ENCODE measurements at regions not wholly inside any gene's neighbourhood (a gene's known extent, or its start where the extent isn't known, plus 50 kb on each side); places are given as distances from the start of the nearest gene placed in this dataset.
A peak's percentile ranks its signal among the peaks of the same experiment; 100 is the strongest.

GRCh38 chr13:63044589-63045313 is 1629.1 kb upstream of the PCDH20 start:
- Histone ChIP-seq H3K9ac (ENCODE audit: control insufficient read depth, insufficient read depth, low read length) (no peak overlapping the region), H3K4me1 (ENCODE audit: control insufficient read depth, insufficient read depth, low read length) (no peaks in the 10 kb centered on the region), H3K4me3 (no peak overlapping the region), H3K9me3 (replicated peaks; ENCODE audit: control insufficient read depth, insufficient read depth, low read length) (no peaks in the 10 kb centered on the region), H3K4me2 (ENCODE audit: control insufficient read depth, insufficient read depth) (no peak overlapping the region), H4K20me1 (ENCODE audit: control insufficient read depth, insufficient read depth) (no peaks in the 10 kb centered on the region), H3K79me2 (ENCODE audit: control insufficient read depth, insufficient read depth, low read length) (no peaks in the 10 kb centered on the region), H3K36me3 (ENCODE audit: control insufficient read depth in 2 of 2, insufficient read depth in 2 of 2, low read length in 1 of 2) (no peaks in the 10 kb centered on the region), H2AFZ (ENCODE audit: control insufficient read depth, low read depth, low read length) (no peak overlapping the region), H3K27me3 (replicated peaks in 1 of 2; ENCODE audit: control insufficient read depth in 2 of 2, insufficient read depth in 2 of 2, low read length in 1 of 2) (no peaks in the 10 kb centered on the region), H3K27ac (ENCODE audit: control insufficient read depth, insufficient read depth) (no peak overlapping the region)
- ChIA-PET SMC1A (ENCODE audit: uncharacterized antibody, unreplicated experiment) (no interaction called here), CTCF (no interaction called here), POLR2A (no interaction called here), RAD21 (ENCODE audit: unreplicated experiment) (no interaction called here)
- FAIRE-seq (no peak), ATAC-seq (peak; percentile 25; the same call in 2 of the 3 replicates), DNase-seq (ENCODE audit: low read depth, low spot score) (no peak)
- no peak for TF ChIP-seq CTCF (IDR thresholded peaks at IDR 0.05 in 2 of 3, conservative IDR thresholded peaks at IDR 0.05 in 1 of 3; ENCODE audit: control insufficient read depth in 2 of 3, extremely low read depth in 1 of 3, insufficient read depth in 1 of 3, low read depth in 3 of 3, low read length in 3 of 3)
- TF ChIP-seq SMAD1 (IDR thresholded peaks at IDR 0.05; ENCODE audit: low read depth, partially characterized antibody) = no peak
- no peak for TF ChIP-seq RBBP5 (conservative IDR thresholded peaks at IDR 0.05)
- TF ChIP-seq RAD51 (IDR thresholded peaks at IDR 0.05) = no peak
- no peak for TF ChIP-seq CEBPB (IDR thresholded peaks at IDR 0.05; ENCODE audit: borderline replicate concordance in 1 of 2, low read depth in 2 of 2, low read length in 2 of 2)
- no peak for TF ChIP-seq CHD1 (IDR thresholded peaks at IDR 0.05; ENCODE audit: low read depth, low read length)
- no peak for TF ChIP-seq SMAD5 (IDR thresholded peaks at IDR 0.05; ENCODE audit: low read depth)
- TF ChIP-seq SPI1 (IDR thresholded peaks at IDR 0.05; ENCODE audit: borderline replicate concordance, insufficient read depth, low read depth, low read length) = no peak
- no peak for TF ChIP-seq MAX (IDR thresholded peaks at IDR 0.05; ENCODE audit: low read depth, low read length)
- TF ChIP-seq RFX5 (IDR thresholded peaks at IDR 0.05; ENCODE audit: low read depth, low read length) = no peak
- TF ChIP-seq ZBTB11 (CRISPR knock-in tag; IDR thresholded peaks at IDR 0.05) = no peak
- no peak for TF ChIP-seq ZNF217 (IDR thresholded peaks at IDR 0.05)
- TF ChIP-seq ASH2L (IDR thresholded peaks at IDR 0.05; ENCODE audit: borderline replicate concordance, low read depth) = no peak
- no peak for TF ChIP-seq KLF5 (IDR thresholded peaks at IDR 0.05; ENCODE audit: partially characterized antibody)
- no peak for TF ChIP-seq CBX5 (IDR thresholded peaks at IDR 0.05; ENCODE audit: low read depth)
- no peak for TF ChIP-seq EZH2 (IDR thresholded peaks at IDR 0.05; ENCODE audit: borderline replicate concordance, control insufficient read depth, low read depth, low read length)
- TF ChIP-seq ETV6 (conservative IDR thresholded peaks at IDR 0.05 in 1 of 2, IDR thresholded peaks at IDR 0.05 in 1 of 2; ENCODE audit: borderline replicate concordance in 1 of 2, low read depth in 1 of 2) = no peak
- TF ChIP-seq PML (IDR thresholded peaks at IDR 0.05; ENCODE audit: low read length) = no peak
- TF ChIP-seq CHD4 (IDR thresholded peaks at IDR 0.05) = no peak
- TF ChIP-seq RAD21 (IDR thresholded peaks at IDR 0.05; ENCODE audit: insufficient read depth, low read depth, low read length) = no peak
- 2% methylated on average over 6 of the region's 6 CpGs for WGBS (ENCODE audit: insufficient coverage, insufficient replicate concordance, low lambda C conversion rate, missing lambda C conversion rate)
- intact Hi-C loops (cut with micrococcal nuclease; ENCODE audit: unreplicated experiment) = no loop called here
- in situ Hi-C loops (cut with MboI) = no loop called here
- no TSS peak for BruUV-seq (replicated peaks)
